ENCODE measurements at regions not wholly inside any gene's neighbourhood (a gene's known extent, or its start where the extent isn't known, plus 50 kb on each side); places are given as distances from the start of the nearest gene placed in this dataset.

DNA sequence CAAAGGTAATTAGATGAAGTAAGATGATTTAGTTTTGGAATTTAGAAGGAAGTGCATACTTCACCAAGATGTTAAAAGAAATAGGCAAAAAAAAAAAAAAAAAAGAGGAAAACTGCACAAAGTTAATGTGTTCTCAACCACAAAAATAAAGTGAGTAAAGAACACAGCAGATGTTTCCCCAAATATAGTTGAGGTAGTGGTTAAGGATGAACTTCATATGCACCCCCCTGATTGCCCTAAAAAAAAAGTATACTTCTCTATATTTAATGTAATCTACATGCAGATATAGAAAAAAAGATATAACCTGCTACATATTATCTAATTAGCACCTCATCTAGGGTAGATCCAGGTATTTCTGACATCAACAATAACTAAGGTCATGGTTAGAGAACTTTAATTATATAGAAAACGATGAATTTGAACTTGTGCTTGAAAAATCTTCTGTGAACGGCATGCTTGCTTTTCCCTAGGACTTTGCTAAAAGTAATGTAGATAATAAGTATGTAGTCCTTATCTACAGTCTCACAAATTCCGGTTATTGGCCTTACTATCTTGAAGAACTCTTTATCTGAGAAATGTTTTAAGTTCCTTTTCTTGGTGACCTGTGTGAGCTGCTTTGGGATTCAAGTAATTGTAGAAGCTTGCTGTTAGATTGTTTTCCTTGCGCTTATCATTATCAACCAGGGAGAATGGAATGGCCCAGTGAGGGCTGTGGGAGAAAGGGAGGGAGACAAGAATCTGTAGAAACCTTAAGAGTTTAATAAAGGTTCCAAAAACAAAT is 70.1 kb upstream of the LRRC7 start:
- no peaks in the 10 kb centered on the region for H3K36me3 ChIP-seq (ENCODE audit: insufficient read depth in 1 of 2, low read depth in 1 of 2)
- ATAC-seq (no peak), DNase-seq (no peak)
- intact Hi-C loops (cut with DNase I) = no loop called here
- TF ChIP-seq, protein P1, sequence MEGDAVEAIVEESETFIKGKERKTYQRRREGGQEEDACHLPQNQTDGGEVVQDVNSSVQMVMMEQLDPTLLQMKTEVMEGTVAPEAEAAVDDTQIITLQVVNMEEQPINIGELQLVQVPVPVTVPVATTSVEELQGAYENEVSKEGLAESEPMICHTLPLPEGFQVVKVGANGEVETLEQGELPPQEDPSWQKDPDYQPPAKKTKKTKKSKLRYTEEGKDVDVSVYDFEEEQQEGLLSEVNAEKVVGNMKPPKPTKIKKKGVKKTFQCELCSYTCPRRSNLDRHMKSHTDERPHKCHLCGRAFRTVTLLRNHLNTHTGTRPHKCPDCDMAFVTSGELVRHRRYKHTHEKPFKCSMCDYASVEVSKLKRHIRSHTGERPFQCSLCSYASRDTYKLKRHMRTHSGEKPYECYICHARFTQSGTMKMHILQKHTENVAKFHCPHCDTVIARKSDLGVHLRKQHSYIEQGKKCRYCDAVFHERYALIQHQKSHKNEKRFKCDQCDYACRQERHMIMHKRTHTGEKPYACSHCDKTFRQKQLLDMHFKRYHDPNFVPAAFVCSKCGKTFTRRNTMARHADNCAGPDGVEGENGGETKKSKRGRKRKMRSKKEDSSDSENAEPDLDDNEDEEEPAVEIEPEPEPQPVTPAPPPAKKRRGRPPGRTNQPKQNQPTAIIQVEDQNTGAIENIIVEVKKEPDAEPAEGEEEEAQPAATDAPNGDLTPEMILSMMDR (IDR thresholded peaks at IDR 0.05) = no peak
- H3K4me3 ChIP-seq = no peak overlapping the region
- WGBS, 3 donors = 83 to 89% (median 88%) methylated on average over 4 of the region's 4 CpGs
- H3K27ac ChIP-seq = no peak overlapping the region
- no peaks in the 10 kb centered on the region for H3K9me3 ChIP-seq
- no peaks in the 10 kb centered on the region for H3K27me3 ChIP-seq (ENCODE audit: insufficient read depth in 3 of 3, low read length in 2 of 3)
- H3K4me1 ChIP-seq = no peaks in the 10 kb centered on the region

GRCh38 chr1:69498711-69499110 is 69.0 kb upstream of the LRRC7 start:
- Histone ChIP-seq H3K9me3 (no peaks in the 10 kb centered on the region), H3K27me3 (ENCODE audit: insufficient read depth in 3 of 3, low read length in 2 of 3) (no peaks in the 10 kb centered on the region), H3K4me1 (no peaks in the 10 kb centered on the region), H3K4me3 (no peak overlapping the region), H3K36me3 (ENCODE audit: insufficient read depth in 1 of 2, low read depth in 1 of 2) (no peaks in the 10 kb centered on the region), H3K27ac (no peak overlapping the region)
- WGBS, 3 donors = 91 to 97% (median 96%) methylated on average over 1 of the region's 1 CpG
- DNase-seq = no peak
- intact Hi-C loops (cut with DNase I) = no loop called here
- TF ChIP-seq, protein P1 (IDR thresholded peaks at IDR 0.05) = no peak
- ATAC-seq = no peak

DNA sequence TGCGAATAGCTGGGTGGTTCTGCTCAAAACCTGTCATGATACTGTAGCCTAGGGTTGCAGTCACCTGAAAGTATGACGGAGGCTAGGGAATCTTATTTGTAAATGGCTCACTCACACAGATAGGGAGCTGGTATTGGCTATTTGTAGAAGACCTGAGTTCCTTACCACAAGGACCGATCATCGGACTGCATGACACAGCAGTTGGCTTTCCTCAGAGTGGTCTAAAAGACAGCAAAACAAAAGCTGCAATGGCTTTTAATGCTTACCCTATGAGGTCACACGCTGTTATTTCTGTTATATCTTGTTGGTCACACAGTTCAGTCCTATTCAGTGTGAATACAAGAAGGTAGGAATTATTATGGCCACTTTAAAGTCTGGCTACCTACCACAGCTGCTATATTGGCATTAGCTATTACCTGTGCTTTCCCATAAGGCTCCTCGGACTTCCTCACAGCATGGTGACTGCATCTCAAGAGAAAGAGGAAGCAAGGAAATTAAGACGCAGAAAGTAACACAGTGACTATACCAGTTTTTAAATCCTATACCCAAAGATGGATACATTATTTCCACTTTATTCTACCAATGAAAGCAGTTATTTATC is 68.4 kb upstream of the LRRC7 start:
- Histone ChIP-seq H3K36me3 (ENCODE audit: insufficient read depth in 1 of 2, low read depth in 1 of 2) (no peaks in the 10 kb centered on the region), H3K27me3 (ENCODE audit: insufficient read depth in 3 of 3, low read length in 2 of 3) (no peaks in the 10 kb centered on the region), H3K27ac (no peak overlapping the region), H3K4me1 (no peaks in the 10 kb centered on the region), H3K9me3 (no peaks in the 10 kb centered on the region), H3K4me3 (no peak overlapping the region)
- no peak for ATAC-seq
- TF ChIP-seq, protein P1 (IDR thresholded peaks at IDR 0.05) = no peak
- intact Hi-C loops (cut with DNase I) = no loop called here
- no peak for DNase-seq
- 88% methylated on average over 7 of the region's 7 CpGs for WGBS, 3 donors

- H3K27me3 ChIP-seq (ENCODE audit: insufficient read depth in 3 of 3, low read length in 2 of 3) = no peaks in the 10 kb centered on the region
- intact Hi-C loops (cut with DNase I) = no loop called here
- TF ChIP-seq, protein P1 (IDR thresholded peaks at IDR 0.05) = no peak
- no peak for DNase-seq
- ATAC-seq = no peak
- H3K36me3 ChIP-seq (ENCODE audit: insufficient read depth in 1 of 2, low read depth in 1 of 2) = no peaks in the 10 kb centered on the region
- H3K9me3 ChIP-seq = no peaks in the 10 kb centered on the region
- H3K4me1 ChIP-seq = no peaks in the 10 kb centered on the region
- H3K27ac ChIP-seq = no peak overlapping the region
- H3K4me3 ChIP-seq = no peak overlapping the region
- WGBS, 3 donors = 71 to 84% (median 77%) methylated on average over 4 of the region's 4 CpGs
Observed at GRCh38 chr1:69502991-69503390, 64.7 kb upstream of the LRRC7 start.

Measured in psoas muscle (tissue), 7 donors.